GM23338 (cell line): ENCODE measurements at regions not wholly inside any gene's neighbourhood (a gene's known extent, or its start where the extent isn't known, plus 50 kb on each side); places are given as distances from the start of the nearest gene placed in this dataset.

ENCODE experiments used
- ATAC-seq: fragments of 200-7000 bp; cut with Tn5 transposase; 3 replicates; pipeline ENCODE4 v1.9.1; 2020
- DNase-seq: peaks from one replicate; pipeline ENCODE4 v3.0.0-alpha.2; 2015; ENCODE audit warnings: low spot score
- H2AFZ ChIP-seq: fragments of 200-600 bp; sonication (generic); 2 replicates; pipeline ENCODE4 v1.8.0; 2016; ENCODE audit warnings: antibody characterized with exemption, mild to moderate bottlenecking, moderate library complexity
- H3F3A ChIP-seq: fragments of 200-600 bp; sonication (generic); replicated peaks from 2 replicates; pipeline ENCODE4 v1.8.0; 2017; ENCODE audit warnings: antibody characterized with exemption, mixed run types, low read depth
- H3K27ac ChIP-seq: fragments of 200-600 bp; sonication (generic); 2 replicates; pipeline ENCODE4 v1.6.1; 2016; ENCODE audit warnings: low read depth
- H3K27me3 ChIP-seq: fragments of 200-600 bp; sonication (generic); 2 replicates; pipeline ENCODE4 v1.8.0; 2016; ENCODE audit warnings: mild to moderate bottlenecking, mixed run types, moderate library complexity; ENCODE audit not compliant: insufficient read depth
- H3K36me3 ChIP-seq: fragments of 200-600 bp; sonication (generic); 2 replicates; pipeline ENCODE4 v1.8.0; 2016; ENCODE audit warnings: mild to moderate bottlenecking; ENCODE audit not compliant: insufficient read depth
- H3K4me1 ChIP-seq: fragments of 200-600 bp; sonication (generic); 2 replicates; pipeline ENCODE4 v1.8.0; 2016; ENCODE audit warnings: mild to moderate bottlenecking, moderate library complexity; ENCODE audit not compliant: insufficient read depth
- H3K4me2 ChIP-seq: fragments of 200-600 bp; sonication (generic); 2 replicates; pipeline ENCODE4 v1.7.1; 2017; ENCODE audit warnings: mixed run types
- H3K4me3 ChIP-seq: fragments of 200-600 bp; sonication (generic); 2 replicates; pipeline ENCODE4 v1.6.1; 2016; ENCODE audit warnings: mixed run types
- H3K79me2 ChIP-seq: fragments of 200-600 bp; sonication (generic); replicated peaks from 2 replicates; pipeline ENCODE4 v1.8.0; 2017; ENCODE audit warnings: mild to moderate bottlenecking; ENCODE audit not compliant: insufficient read depth
- H3K9me2 ChIP-seq: fragments of 200-600 bp; sonication (generic); 2 replicates; pipeline ENCODE4 v1.8.0; 2017; ENCODE audit not compliant: insufficient read depth
- H4K20me1 ChIP-seq: fragments of 200-600 bp; sonication (generic); replicated peaks from 2 replicates; pipeline ENCODE4 v1.8.0; 2017; ENCODE audit warnings: mild to moderate bottlenecking; ENCODE audit not compliant: insufficient read depth
- H3K27ac Mint-ChIP-seq: 2 replicates; pipeline ENCODE4 v1.8.0; 2020; ENCODE audit warnings: inconsistent platforms, mild to moderate bottlenecking, moderate library complexity, mixed read lengths
- H3K27me3 Mint-ChIP-seq: 3 replicates; pipeline ENCODE4 v1.8.0; 2022; ENCODE audit warnings: low read depth, mild to moderate bottlenecking, moderate library complexity, mixed read lengths, inconsistent platforms; ENCODE audit not compliant: insufficient read depth, poor library complexity
- H3K36me3 Mint-ChIP-seq: 3 replicates; pipeline ENCODE4 v1.8.0; 2021; ENCODE audit warnings: low read depth, mild to moderate bottlenecking, inconsistent platforms, moderate library complexity, mixed read lengths
- H3K4me1 Mint-ChIP-seq: 3 replicates; pipeline ENCODE4 v1.8.0; 2020; ENCODE audit warnings: mild to moderate bottlenecking, inconsistent platforms, mixed read lengths
- H3K4me3 Mint-ChIP-seq: 3 replicates; pipeline ENCODE4 v1.8.0; 2021; ENCODE audit warnings: moderate library complexity, mild to moderate bottlenecking, inconsistent platforms, mixed read lengths
- H3K9me3 Mint-ChIP-seq: 3 replicates; pipeline ENCODE4 v1.8.0; 2020; ENCODE audit warnings: moderate library complexity, mild to moderate bottlenecking, inconsistent platforms, mixed read lengths
- CREB1 ChIP-seq: fragments of 250-450 bp; sonication (Bioruptor Pico); IDR thresholded peaks from 2 replicates; pipeline ENCODE4 v1.5.0; 2020; ENCODE audit warnings: low read depth, mild to moderate bottlenecking, moderate library complexity
- CTCF ChIP-seq, 2 experiments: fragments of 200-600 bp in 1 of 2; sonication (generic) in 1 of 2; conservative IDR thresholded peaks; 2 replicates each; pipeline versions ENCODE4 v1.5.1 to v1.6.1; 2016 to 2017; ENCODE audit warnings: antibody characterized with exemption in 2 of 2, low read depth in 2 of 2, mild to moderate bottlenecking in 2 of 2, moderate library complexity in 1 of 2
- ETS1 ChIP-seq: IDR thresholded peaks from 2 replicates; pipeline ENCODE4 v1.6.1; 2016; ENCODE audit warnings: antibody characterized with exemption
- EZH2 ChIP-seq: fragments of 200-600 bp; sonication (generic); IDR thresholded peaks from one replicate; pipeline ENCODE4 v1.8.0; 2017; ENCODE audit warnings: antibody characterized with exemption, mild to moderate bottlenecking, low read depth; ENCODE audit not compliant: unreplicated experiment
- EZH2phosphoT487 ChIP-seq: fragments of 200-600 bp; sonication (generic); IDR thresholded peaks from one replicate; pipeline ENCODE4 v1.8.1; 2018; ENCODE audit warnings: antibody characterized with exemption; ENCODE audit not compliant: unreplicated experiment
- JUNB ChIP-seq: IDR thresholded peaks from one replicate; pipeline ENCODE4 v1.6.1; 2016; ENCODE audit warnings: antibody characterized with exemption; ENCODE audit not compliant: unreplicated experiment
- NANOG ChIP-seq: IDR thresholded peaks from 2 replicates; pipeline ENCODE4 v1.6.1; 2016; ENCODE audit warnings: antibody characterized with exemption, borderline replicate concordance
- POLR2AphosphoS5 ChIP-seq: IDR thresholded peaks from 2 replicates; pipeline ENCODE4 v1.6.1; 2016; ENCODE audit warnings: antibody characterized with exemption, low read depth
- STAT1 ChIP-seq: IDR thresholded peaks from one replicate; pipeline ENCODE4 v1.6.1; 2016; ENCODE audit warnings: antibody characterized with exemption; ENCODE audit not compliant: unreplicated experiment
- ZNF114 ChIP-seq: fragments of 250-450 bp; sonication (Bioruptor Pico); IDR thresholded peaks from 2 replicates; pipeline ENCODE4 v1.5.0; 2020; ENCODE audit warnings: mild to moderate bottlenecking, moderate library complexity
- ZNF331 ChIP-seq: fragments of 250-450 bp; sonication (Bioruptor Pico); IDR thresholded peaks from 2 replicates; pipeline ENCODE4 v1.5.0; 2020; ENCODE audit warnings: low read depth, mild to moderate bottlenecking, moderate library complexity
- TF ChIP-seq, protein P1 (sequence below): fragments of 250-450 bp; sonication (Bioruptor Pico); IDR thresholded peaks from 2 replicates; pipeline ENCODE4 v1.5.0; 2020; ENCODE audit warnings: mild to moderate bottlenecking, moderate library complexity
- TF ChIP-seq, protein P2 (sequence below): IDR thresholded peaks from one replicate; pipeline ENCODE4 v1.6.1; 2018; ENCODE audit warnings: antibody characterized with exemption; ENCODE audit not compliant: unreplicated experiment

DNA sequence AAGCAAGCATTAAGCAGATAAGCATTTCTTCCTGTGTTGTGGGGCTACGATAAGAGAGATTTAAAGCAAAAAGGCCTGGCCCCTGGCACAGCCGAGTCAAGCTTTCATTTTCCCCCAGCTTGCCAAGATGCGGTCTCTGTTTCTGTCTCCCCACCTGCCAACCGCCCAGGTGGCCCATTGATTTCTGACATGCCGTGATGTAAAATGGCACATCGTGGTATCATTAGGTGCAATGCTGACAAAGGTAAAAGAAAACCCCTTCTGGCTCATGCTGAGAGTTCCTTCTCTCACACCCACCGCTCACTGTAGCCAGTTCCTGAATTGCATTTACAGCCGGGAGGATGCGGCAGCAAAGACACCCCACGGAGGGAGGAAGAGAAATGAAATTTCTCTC, 62.8 kb downstream of the BOD1L2 start:
- H3K9me3 Mint-ChIP-seq, result peaks cover 4% of the 10 kb centered on the region; the same call in 1 of the 3 replicates
- Histone ChIP-seq H3K27me3 (no peaks in the 10 kb centered on the region), H3K79me2 (no peaks in the 10 kb centered on the region), H2AFZ (peak overlapping the region; percentile 99), H3K36me3 (no peaks in the 10 kb centered on the region), H4K20me1 (no peaks in the 10 kb centered on the region), H3K4me3 (peak overlapping the region; percentile 43), H3K4me2 (peak overlapping the region; percentile 76), H3F3A (no peaks in the 10 kb centered on the region), H3K9me2 (peaks cover 14% of the 10 kb centered on the region), H3K4me1 (peaks cover 34% of the 10 kb centered on the region), H3K27ac (peak overlapping the region; percentile 81; the same call in 1 of the 2 replicates)
- DNase-seq (peak; percentile 23), ATAC-seq (peak; percentile 54)
- peaks cover 17% of the 10 kb centered on the region for H3K27me3 Mint-ChIP-seq
- H3K27ac Mint-ChIP-seq, result peak overlapping the region; percentile 49; the same call in 1 of the 2 replicates
- H3K4me1 Mint-ChIP-seq, result peaks cover 47% of the 10 kb centered on the region
- H3K36me3 Mint-ChIP-seq, result no peaks in the 10 kb centered on the region
- H3K4me3 Mint-ChIP-seq, result peak overlapping the region; percentile 64
- TF ChIP-seq ZNF114 (CRISPR knock-in tag), result no peak
- TF ChIP-seq ETS1, result no peak
- no peak for TF ChIP-seq POLR2AphosphoS5
- TF ChIP-seq JUNB, result no peak
- TF ChIP-seq, protein P1, sequence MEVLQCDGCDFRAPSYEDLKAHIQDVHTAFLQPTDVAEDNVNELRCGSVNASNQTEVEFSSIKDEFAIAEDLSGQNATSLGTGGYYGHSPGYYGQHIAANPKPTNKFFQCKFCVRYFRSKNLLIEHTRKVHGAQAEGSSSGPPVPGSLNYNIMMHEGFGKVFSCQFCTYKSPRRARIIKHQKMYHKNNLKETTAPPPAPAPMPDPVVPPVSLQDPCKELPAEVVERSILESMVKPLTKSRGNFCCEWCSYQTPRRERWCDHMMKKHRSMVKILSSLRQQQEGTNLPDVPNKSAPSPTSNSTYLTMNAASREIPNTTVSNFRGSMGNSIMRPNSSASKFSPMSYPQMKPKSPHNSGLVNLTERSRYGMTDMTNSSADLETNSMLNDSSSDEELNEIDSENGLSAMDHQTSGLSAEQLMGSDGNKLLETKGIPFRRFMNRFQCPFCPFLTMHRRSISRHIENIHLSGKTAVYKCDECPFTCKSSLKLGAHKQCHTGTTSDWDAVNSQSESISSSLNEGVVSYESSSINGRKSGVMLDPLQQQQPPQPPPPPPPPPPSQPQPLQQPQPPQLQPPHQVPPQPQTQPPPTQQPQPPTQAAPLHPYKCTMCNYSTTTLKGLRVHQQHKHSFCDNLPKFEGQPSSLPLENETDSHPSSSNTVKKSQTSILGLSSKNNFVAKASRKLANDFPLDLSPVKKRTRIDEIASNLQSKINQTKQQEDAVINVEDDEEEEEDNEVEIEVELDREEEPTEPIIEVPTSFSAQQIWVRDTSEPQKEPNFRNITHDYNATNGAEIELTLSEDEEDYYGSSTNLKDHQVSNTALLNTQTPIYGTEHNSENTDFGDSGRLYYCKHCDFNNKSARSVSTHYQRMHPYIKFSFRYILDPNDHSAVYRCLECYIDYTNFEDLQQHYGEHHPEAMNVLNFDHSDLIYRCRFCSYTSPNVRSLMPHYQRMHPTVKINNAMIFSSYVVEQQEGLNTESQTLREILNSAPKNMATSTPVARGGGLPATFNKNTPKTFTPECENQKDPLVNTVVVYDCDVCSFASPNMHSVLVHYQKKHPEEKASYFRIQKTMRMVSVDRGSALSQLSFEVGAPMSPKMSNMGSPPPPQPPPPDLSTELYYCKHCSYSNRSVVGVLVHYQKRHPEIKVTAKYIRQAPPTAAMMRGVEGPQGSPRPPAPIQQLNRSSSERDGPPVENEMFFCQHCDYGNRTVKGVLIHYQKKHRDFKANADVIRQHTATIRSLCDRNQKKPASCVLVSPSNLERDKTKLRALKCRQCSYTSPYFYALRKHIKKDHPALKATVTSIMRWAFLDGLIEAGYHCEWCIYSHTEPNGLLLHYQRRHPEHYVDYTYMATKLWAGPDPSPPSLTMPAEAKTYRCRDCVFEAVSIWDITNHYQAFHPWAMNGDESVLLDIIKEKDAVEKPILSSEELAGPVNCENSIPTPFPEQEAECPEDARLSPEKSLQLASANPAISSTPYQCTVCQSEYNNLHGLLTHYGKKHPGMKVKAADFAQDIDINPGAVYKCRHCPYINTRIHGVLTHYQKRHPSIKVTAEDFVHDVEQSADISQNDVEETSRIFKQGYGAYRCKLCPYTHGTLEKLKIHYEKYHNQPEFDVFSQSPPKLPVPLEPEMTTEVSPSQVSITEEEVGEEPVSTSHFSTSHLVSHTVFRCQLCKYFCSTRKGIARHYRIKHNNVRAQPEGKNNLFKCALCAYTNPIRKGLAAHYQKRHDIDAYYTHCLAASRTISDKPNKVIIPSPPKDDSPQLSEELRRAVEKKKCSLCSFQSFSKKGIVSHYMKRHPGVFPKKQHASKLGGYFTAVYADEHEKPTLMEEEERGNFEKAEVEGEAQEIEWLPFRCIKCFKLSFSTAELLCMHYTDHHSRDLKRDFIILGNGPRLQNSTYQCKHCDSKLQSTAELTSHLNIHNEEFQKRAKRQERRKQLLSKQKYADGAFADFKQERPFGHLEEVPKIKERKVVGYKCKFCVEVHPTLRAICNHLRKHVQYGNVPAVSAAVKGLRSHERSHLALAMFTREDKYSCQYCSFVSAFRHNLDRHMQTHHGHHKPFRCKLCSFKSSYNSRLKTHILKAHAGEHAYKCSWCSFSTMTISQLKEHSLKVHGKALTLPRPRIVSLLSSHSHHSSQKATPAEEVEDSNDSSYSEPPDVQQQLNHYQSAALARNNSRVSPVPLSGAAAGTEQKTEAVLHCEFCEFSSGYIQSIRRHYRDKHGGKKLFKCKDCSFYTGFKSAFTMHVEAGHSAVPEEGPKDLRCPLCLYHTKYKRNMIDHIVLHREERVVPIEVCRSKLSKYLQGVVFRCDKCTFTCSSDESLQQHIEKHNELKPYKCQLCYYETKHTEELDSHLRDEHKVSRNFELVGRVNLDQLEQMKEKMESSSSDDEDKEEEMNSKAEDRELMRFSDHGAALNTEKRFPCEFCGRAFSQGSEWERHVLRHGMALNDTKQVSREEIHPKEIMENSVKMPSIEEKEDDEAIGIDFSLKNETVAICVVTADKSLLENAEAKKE, result no peak
- TF ChIP-seq, protein P2, sequence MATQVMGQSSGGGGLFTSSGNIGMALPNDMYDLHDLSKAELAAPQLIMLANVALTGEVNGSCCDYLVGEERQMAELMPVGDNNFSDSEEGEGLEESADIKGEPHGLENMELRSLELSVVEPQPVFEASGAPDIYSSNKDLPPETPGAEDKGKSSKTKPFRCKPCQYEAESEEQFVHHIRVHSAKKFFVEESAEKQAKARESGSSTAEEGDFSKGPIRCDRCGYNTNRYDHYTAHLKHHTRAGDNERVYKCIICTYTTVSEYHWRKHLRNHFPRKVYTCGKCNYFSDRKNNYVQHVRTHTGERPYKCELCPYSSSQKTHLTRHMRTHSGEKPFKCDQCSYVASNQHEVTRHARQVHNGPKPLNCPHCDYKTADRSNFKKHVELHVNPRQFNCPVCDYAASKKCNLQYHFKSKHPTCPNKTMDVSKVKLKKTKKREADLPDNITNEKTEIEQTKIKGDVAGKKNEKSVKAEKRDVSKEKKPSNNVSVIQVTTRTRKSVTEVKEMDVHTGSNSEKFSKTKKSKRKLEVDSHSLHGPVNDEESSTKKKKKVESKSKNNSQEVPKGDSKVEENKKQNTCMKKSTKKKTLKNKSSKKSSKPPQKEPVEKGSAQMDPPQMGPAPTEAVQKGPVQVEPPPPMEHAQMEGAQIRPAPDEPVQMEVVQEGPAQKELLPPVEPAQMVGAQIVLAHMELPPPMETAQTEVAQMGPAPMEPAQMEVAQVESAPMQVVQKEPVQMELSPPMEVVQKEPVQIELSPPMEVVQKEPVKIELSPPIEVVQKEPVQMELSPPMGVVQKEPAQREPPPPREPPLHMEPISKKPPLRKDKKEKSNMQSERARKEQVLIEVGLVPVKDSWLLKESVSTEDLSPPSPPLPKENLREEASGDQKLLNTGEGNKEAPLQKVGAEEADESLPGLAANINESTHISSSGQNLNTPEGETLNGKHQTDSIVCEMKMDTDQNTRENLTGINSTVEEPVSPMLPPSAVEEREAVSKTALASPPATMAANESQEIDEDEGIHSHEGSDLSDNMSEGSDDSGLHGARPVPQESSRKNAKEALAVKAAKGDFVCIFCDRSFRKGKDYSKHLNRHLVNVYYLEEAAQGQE, result no peak
- no peak for TF ChIP-seq ZNF331 (CRISPR knock-in tag)
- TF ChIP-seq EZH2phosphoT487, result no peak
- TF ChIP-seq NANOG, result no peak
- no peak for TF ChIP-seq EZH2
- no peak for TF ChIP-seq CTCF (conservative IDR thresholded peaks at IDR 0.05; ENCODE audit: low read depth in 2 of 2)
- TF ChIP-seq STAT1, result no peak
- TF ChIP-seq CREB1 (CRISPR knock-in tag), result no peak
